GM18517 (cell line): ENCODE measurements at regions not wholly inside any gene's neighbourhood (a gene's known extent, or its start where the extent isn't known, plus 50 kb on each side); places are given as distances from the start of the nearest gene placed in this dataset.
"Not testable (repeated sequence)": the region's sequence is repeated elsewhere in the genome, so short reads cannot be mapped to it uniquely, and the experiment has no call there.

Source experiments
- ATAC-seq: cut with Tn5 transposase; IDR thresholded peaks from one replicate; pipeline ENCODE4 v1.9.1; 2021; ENCODE audit warnings: mild to moderate bottlenecking, moderate library complexity; ENCODE audit not compliant: unreplicated experiment

GRCh38 chr3:160047876-160048275 is 59.2 kb downstream of the IL12A start:
- ATAC-seq: no peak

DNA sequence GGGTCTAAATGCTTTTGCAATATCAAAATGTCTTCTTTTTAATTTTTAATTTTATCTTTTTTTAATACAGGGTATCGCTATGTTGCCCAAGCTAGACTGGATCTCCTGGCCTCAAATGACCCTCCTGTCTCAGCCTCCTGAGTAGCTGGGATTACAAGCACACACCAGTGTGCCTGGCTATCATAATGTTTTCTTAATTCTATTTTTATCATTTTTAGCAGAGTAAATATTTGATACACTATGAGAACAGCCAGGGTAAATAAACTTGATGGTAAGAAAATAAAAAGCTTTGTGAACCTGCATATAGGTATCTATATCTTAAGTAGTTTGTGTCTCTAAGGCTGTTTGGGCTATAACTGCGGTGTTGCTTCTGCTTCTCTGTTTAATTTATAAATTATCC is 60.4 kb downstream of the IL12A start:
- ATAC-seq: no peak

DNA sequence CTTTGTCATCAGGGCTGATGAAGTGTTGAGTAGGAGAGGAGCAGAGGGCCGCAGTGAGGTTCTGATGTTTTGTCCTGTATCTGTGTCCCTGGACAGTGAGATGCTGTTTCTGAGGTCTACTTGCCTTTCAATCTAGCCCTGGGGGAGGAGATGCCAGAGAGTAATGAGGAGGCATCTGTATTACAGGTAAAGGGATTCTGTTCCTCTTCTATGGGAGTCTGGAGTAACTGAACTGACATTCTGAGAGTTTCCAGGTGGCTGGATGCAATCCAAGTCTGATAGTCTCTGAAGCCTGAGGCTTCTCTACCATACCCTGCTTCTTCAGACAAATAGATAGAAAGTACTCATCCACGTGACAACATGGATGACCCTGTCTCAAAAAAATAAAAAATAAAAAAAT is 60.9 kb downstream of the IL12A start:
- no peak for ATAC-seq

DNA sequence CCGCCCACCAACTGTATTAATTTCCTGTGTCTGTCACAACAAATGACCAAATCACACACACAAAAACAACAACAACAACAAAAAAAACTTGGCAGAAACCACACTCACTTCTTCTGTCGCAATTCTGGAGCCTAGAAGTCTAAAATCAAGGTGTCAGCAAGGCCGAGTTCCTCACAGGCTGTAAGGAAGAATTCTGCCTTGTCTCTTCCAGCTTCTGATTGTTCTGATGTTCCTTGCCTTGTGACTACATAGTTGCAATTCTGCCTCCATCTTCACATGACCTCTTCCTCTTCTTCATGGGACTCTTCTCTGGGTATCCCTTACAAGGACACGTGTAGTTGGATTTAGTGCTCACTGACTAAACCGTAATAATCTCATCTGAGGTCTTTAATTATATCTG is 61.4 kb downstream of the IL12A start:
- no peak for ATAC-seq

DNA sequence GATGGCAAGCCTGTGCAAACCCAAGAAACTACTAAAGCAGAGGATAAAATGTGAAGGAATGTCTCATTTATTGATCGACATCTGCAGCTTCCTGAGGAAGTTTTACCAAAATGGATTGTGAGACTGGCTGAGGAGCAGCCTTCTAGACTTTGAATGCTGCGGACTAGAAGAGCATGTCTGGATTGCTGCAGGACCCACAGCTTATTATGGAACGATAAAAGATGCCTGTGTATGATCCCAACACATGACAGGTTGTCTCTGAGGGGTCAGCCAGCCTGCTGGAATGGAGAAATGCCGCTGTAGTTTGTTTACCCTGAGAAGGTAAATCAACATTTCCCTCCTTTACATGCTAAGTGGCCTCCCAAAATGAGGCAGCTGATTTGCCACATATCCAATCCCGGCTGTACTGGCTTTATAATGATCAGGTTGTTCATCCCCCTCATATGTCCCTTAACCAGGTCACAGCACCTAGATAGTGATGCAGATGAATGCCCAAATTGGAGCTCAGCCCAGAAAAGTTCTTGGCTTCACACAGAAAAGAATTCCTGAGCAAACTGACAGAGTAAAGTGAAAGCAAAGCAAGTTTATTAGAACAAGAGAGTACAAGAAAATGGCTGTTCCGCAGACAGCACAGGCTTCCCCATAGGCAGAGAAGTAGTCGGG is 63.9 kb downstream of the IL12A start:
- no peak for ATAC-seq

DNA sequence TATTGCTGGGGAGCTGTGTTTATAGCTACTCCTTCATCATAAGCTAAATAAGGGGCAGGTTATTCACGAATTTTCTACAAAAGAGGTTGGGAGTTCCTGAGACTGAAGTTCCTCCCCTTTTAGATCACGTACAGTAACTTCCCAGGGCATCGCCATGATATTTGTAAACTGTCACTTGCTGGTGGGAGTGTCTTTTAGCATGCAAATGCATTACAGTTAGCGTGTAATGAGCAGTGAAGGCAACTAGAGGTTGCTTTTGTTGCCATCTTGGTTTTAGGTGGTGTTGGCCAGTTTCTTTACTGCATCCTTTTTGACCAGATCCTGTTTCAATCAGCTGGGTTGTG is 64.4 kb downstream of the IL12A start:
- no peak for ATAC-seq

GRCh38 chr3:160054862-160055261 is 66.2 kb downstream of the IL12A start:
- ATAC-seq: not testable (repeated sequence)

GRCh38 chr3:160055659-160056058 is 67.0 kb downstream of the IL12A start:
- no peak for ATAC-seq

DNA sequence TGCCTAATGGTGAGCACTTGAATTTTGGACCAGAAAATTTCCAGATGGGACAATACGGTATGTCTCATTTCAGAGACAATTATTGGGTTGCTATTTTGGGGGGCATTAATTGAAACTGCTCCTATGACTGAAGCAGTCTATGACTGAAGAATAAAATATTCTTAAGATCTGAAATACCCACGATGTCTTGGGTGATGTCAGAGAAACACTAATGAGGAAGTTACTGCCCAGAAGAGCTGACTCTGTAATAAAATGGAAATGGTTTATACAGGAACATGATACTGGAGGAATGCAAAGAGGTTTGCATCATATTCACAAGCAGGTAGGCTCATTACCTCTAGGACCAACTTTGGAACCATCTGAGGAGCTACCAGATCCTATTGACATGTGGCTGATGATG is 68.7 kb downstream of the IL12A start:
- ATAC-seq: no peak

GRCh38 chr3:160060409-160061027 is 71.9 kb downstream of the IL12A start:
- ATAC-seq: no peak

GRCh38 chr3:160061525-160061924 is 72.9 kb downstream of the IL12A start:
- ATAC-seq: no peak

DNA sequence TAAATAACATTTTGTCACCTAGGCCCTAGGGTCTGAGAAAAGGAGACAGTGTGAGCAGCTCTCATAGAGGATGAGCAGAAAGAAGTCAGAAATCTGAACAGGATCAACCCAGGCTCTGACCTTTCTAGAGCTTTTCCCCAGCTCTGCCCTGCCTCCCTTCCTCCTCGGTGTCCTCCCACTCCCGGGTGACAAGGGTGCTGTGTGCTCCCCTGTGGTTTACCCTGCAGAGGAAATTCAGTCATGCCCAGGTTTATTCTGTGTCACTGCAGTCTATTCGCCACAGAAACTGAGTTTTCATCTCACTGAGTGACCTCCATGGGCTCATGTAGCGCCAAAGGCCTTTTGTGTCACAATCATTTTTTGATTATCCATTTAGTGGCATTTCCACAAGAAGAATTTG is 76.6 kb downstream of the IL12A start:
- ATAC-seq: no peak

DNA sequence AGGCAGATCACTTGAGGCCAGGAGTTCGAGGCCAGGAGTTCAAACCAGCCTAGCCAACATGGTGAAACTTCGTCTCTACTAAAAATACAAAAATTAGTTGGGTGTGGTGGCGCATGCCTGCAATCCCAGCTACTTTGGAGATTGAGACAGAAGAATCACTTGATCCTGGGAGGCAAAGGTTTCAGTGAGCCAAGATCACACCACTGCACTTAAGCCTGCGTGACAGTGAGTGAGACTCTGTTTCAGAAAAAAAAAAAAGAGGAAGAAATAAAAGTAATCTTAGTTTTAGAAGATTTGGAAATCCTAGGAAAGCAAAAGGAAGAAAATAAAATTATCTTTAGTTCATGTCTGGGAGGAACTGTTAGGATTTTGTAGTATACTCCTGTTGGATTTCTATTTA is 77.2 kb downstream of the IL12A start:
- no peak for ATAC-seq

DNA sequence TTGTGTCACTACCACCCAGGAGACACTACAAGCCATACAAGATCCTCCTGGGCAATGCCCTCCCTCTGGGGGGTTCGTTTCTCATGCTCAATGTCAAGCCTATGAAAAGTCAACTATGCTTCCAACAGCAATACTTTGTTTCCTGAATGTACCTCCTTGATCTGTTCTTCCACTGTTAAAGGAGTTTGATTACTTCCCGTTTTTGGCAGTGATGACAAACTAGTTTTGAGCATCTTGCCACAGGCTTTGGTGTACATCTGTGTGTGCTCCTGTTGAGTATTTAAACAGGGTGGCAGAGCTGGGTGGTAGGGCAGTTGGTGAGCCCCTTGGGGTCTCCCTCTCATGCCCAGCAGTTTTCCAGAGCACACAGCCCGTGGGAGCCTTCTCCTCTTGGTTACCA is 81.4 kb downstream of the IL12A start:
- no peak for ATAC-seq

DNA sequence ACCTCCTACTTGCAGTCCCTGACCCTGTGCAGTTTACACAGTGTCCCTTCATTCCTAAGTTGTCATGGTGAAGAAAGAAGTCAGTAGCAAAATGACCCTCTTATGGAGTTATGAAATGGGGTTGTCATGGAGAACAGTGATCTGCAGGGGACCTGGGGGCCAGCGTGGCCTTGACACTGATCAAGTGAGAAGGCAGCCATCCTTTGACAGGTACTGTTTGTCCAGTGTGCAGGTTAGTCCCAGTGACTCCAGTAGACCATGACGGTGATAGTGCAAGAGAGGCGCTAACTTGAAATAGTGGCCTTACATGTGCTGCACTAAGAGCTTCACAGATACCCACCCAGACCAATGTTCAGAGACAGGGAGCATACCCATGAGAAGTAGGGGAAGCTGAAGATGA is 87.9 kb downstream of the IL12A start:
- no peak for ATAC-seq

- ATAC-seq: no peak
Measured at GRCh38 chr3:160078533-160078932, 89.9 kb downstream of the IL12A start.

DNA sequence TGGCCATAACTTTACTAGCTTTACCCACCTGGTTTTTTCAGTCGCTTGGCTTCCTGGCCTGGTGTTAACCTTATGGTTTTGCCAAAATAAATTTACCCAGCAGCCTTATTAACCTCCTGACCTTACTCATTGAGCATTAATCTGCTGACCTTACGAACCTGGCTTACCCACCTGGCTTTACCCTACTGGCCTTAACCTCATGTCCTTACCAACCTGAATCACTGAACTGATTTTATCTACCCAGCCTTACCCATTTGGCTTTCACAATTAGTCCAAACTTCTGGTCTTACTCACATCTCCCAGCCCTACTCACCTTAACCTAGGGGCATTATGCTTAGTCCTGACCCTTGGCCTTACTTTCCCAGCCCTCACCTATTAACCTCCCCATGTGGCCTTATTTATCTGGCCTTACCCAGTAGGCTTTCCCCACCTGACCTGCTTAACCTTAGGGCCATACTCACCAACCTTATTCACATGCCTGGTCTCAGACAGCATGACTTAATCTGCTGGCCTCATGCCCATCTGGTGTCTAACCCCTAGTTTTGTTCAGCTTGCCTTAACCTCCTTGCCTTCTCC is 93.4 kb downstream of the IL12A start:
- ATAC-seq: no peak

DNA sequence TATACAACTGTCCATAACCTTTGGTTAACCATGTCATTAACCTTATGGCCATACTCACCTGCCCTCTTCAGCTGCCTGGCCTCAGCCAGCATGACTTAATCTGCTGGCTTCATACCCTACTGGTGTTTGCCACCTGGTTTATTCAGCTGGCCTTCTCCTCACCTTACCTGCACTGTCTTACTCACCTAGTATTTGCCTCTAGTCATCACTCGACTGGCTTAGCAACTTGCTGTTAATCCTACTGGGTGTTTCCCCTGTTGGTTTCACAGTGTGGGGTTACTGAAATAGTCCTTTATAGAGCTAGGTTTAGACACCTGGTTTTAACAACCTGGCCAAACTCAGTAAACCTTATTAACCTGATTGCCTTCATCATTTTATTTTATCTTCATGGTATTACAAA is 96.4 kb downstream of the IL12A start:
- no peak for ATAC-seq

- ATAC-seq: no peak
Measured at GRCh38 chr3:160088492-160089137, 100.0 kb downstream of the IL12A start.

DNA sequence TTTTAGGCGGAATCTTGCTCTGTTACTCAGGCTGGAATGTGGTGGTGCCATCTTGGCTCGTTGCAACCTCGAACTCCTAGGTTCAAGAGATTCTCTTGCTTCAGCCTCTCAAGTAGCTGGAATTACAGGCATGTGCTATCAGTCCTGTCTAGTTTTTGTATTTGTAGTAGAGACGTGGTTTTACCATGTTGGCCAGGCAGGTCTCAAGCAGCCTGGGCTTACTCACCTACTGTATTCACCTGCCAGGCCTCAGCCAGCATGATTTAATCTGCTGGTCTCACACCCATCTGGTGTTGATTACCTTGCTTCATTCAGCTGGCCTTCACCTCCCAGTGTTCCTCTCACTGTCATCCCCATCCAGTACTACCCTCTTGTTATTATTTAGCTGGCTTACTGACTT is 102.0 kb downstream of the IL12A start:
- no peak for ATAC-seq

GRCh38 chr3:160091441-160091840 is 102.8 kb downstream of the IL12A start:
- ATAC-seq: no peak

DNA sequence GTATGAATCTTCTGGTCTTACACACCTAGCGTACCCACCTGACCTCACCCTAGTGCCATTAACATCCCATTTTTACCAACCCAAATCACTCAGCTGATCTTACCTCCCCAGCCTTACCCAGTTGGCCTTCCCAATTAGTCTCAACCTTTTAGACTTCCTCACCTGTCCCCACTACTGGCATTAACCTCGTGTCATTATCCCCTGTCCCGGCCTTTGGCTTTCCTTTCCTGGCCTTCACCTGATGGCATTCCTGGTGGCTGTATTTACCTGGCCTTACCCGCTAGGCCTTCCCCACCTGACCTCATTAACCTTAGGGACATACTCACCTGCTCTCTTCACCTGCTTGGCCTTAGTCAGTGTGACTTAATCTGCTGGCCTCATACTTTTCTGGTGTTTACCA is 104.1 kb downstream of the IL12A start:
- ATAC-seq: no peak
